ENCODE measurements at regions not wholly inside any gene's neighbourhood (a gene's known extent, or its start where the extent isn't known, plus 50 kb on each side); places are given as distances from the start of the nearest gene placed in this dataset.

- H3K27me3 ChIP-seq (ENCODE audit: insufficient read depth, low read length) = no peaks in the 10 kb centered on the region
- H3K4me3 ChIP-seq (ENCODE audit: low read length) = no peak overlapping the region
- no peak overlapping the region for H3K9ac ChIP-seq (ENCODE audit: low read depth, low read length)
- H3K27ac ChIP-seq (ENCODE audit: low read length) = no peak overlapping the region
- no peaks in the 10 kb centered on the region for H3K36me3 ChIP-seq (ENCODE audit: insufficient read depth, low read depth, low read length)
- H3K4me1 ChIP-seq (ENCODE audit: insufficient read depth, low read length) = no peaks in the 10 kb centered on the region
- no peaks in the 10 kb centered on the region; the same call in 1 of the 2 replicates for H3K9me3 ChIP-seq (ENCODE audit: insufficient read depth, low read depth, low read length)
These were observed 271.4 kb downstream of the PTTG2 start for GRCh38 chr4:38231626-38232025.

GRCh38 chr4:38232741-38233140 lies 272.5 kb downstream of the PTTG2 start:
- H3K9me3 ChIP-seq (ENCODE audit: insufficient read depth, low read depth, low read length) = no peaks in the 10 kb centered on the region; the same call in 1 of the 2 replicates
- no peaks in the 10 kb centered on the region for H3K27me3 ChIP-seq (ENCODE audit: insufficient read depth, low read length)
- no peak overlapping the region for H3K27ac ChIP-seq (ENCODE audit: low read length)
- H3K4me3 ChIP-seq (ENCODE audit: low read length) = no peak overlapping the region
- H3K4me1 ChIP-seq (ENCODE audit: insufficient read depth, low read length) = no peaks in the 10 kb centered on the region
- no peak overlapping the region for H3K9ac ChIP-seq (ENCODE audit: low read depth, low read length)
- no peaks in the 10 kb centered on the region for H3K36me3 ChIP-seq (ENCODE audit: insufficient read depth, low read depth, low read length)

- H3K9me3 ChIP-seq (ENCODE audit: insufficient read depth, low read depth, low read length) = no peaks in the 10 kb centered on the region; the same call in 1 of the 2 replicates
- no peaks in the 10 kb centered on the region for H3K36me3 ChIP-seq (ENCODE audit: insufficient read depth, low read depth, low read length)
- no peaks in the 10 kb centered on the region for H3K4me1 ChIP-seq (ENCODE audit: insufficient read depth, low read length)
- no peaks in the 10 kb centered on the region for H3K27me3 ChIP-seq (ENCODE audit: insufficient read depth, low read length)
- H3K4me3 ChIP-seq (ENCODE audit: low read length) = no peak overlapping the region
- no peak overlapping the region for H3K27ac ChIP-seq (ENCODE audit: low read length)
- no peak overlapping the region for H3K9ac ChIP-seq (ENCODE audit: low read depth, low read length)
These were observed 273.7 kb downstream of the PTTG2 start for GRCh38 chr4:38233727-38234480.

GRCh38 chr4:38235354-38235753 lies 275.2 kb downstream of the PTTG2 start:
- no peaks in the 10 kb centered on the region for H3K36me3 ChIP-seq (ENCODE audit: insufficient read depth, low read depth, low read length)
- no peak overlapping the region for H3K4me3 ChIP-seq (ENCODE audit: low read length)
- H3K27ac ChIP-seq (ENCODE audit: low read length) = no peak overlapping the region
- no peaks in the 10 kb centered on the region for H3K4me1 ChIP-seq (ENCODE audit: insufficient read depth, low read length)
- H3K9me3 ChIP-seq (ENCODE audit: insufficient read depth, low read depth, low read length) = no peaks in the 10 kb centered on the region; the same call in 1 of the 2 replicates
- no peaks in the 10 kb centered on the region for H3K27me3 ChIP-seq (ENCODE audit: insufficient read depth, low read length)
- H3K9ac ChIP-seq (ENCODE audit: low read depth, low read length) = no peak overlapping the region

- Histone ChIP-seq H3K27ac (ENCODE audit: low read length) (no peak overlapping the region), H3K4me1 (ENCODE audit: insufficient read depth, low read length) (no peaks in the 10 kb centered on the region)
These were observed 275.8 kb downstream of the PTTG2 start for GRCh38 chr4:38236003-38236402.

GRCh38 chr4:38236503-38236902 lies 276.3 kb downstream of the PTTG2 start:
- no peaks in the 10 kb centered on the region; the same call in 1 of the 2 replicates for H3K9me3 ChIP-seq (ENCODE audit: insufficient read depth, low read depth, low read length)
- H3K4me3 ChIP-seq (ENCODE audit: low read length) = no peak overlapping the region
- no peaks in the 10 kb centered on the region for H3K27me3 ChIP-seq (ENCODE audit: insufficient read depth, low read length)
- no peaks in the 10 kb centered on the region for H3K4me1 ChIP-seq (ENCODE audit: insufficient read depth, low read length)
- no peaks in the 10 kb centered on the region for H3K36me3 ChIP-seq (ENCODE audit: insufficient read depth, low read depth, low read length)
- H3K27ac ChIP-seq (ENCODE audit: low read length) = no peak overlapping the region
- H3K9ac ChIP-seq (ENCODE audit: low read depth, low read length) = no peak overlapping the region

More at GRCh38 chr4:38236003-38236402, 275.8 kb downstream of the PTTG2 start:
- Histone ChIP-seq H3K27me3 (ENCODE audit: insufficient read depth, low read length) (no peaks in the 10 kb centered on the region), H3K4me3 (ENCODE audit: low read length) (no peak overlapping the region), H3K9me3 (ENCODE audit: insufficient read depth, low read depth, low read length) (no peaks in the 10 kb centered on the region; the same call in 1 of the 2 replicates), H3K36me3 (ENCODE audit: insufficient read depth, low read depth, low read length) (no peaks in the 10 kb centered on the region), H3K9ac (ENCODE audit: low read depth, low read length) (no peak overlapping the region)

- Histone ChIP-seq H3K36me3 (ENCODE audit: insufficient read depth, low read depth, low read length) (no peaks in the 10 kb centered on the region), H3K9me3 (ENCODE audit: insufficient read depth, low read depth, low read length) (no peaks in the 10 kb centered on the region; the same call in 1 of the 2 replicates), H3K4me3 (ENCODE audit: low read length) (no peak overlapping the region), H3K27ac (ENCODE audit: low read length) (no peak overlapping the region), H3K9ac (ENCODE audit: low read depth, low read length) (no peak overlapping the region), H3K27me3 (ENCODE audit: insufficient read depth, low read length) (no peaks in the 10 kb centered on the region), H3K4me1 (ENCODE audit: insufficient read depth, low read length) (no peaks in the 10 kb centered on the region)
These were observed 276.9 kb downstream of the PTTG2 start for GRCh38 chr4:38237139-38237538.

- H3K27ac ChIP-seq (ENCODE audit: low read length) = no peak overlapping the region
- no peaks in the 10 kb centered on the region for H3K36me3 ChIP-seq (ENCODE audit: insufficient read depth, low read depth, low read length)
- H3K4me1 ChIP-seq (ENCODE audit: insufficient read depth, low read length) = no peaks in the 10 kb centered on the region
- no peaks in the 10 kb centered on the region for H3K9me3 ChIP-seq (ENCODE audit: insufficient read depth, low read depth, low read length)
- no peak overlapping the region for H3K4me3 ChIP-seq (ENCODE audit: low read length)
- H3K9ac ChIP-seq (ENCODE audit: low read depth, low read length) = no peak overlapping the region
- no peaks in the 10 kb centered on the region for H3K27me3 ChIP-seq (ENCODE audit: insufficient read depth, low read length)
These were observed 281.3 kb downstream of the PTTG2 start for GRCh38 chr4:38241541-38241940.

GRCh38 chr4:38242101-38242500 lies 281.9 kb downstream of the PTTG2 start:
- no peaks in the 10 kb centered on the region for H3K9me3 ChIP-seq (ENCODE audit: insufficient read depth, low read depth, low read length)
- no peaks in the 10 kb centered on the region for H3K27me3 ChIP-seq (ENCODE audit: insufficient read depth, low read length)
- no peak overlapping the region for H3K4me3 ChIP-seq (ENCODE audit: low read length)
- H3K27ac ChIP-seq (ENCODE audit: low read length) = no peak overlapping the region
- no peaks in the 10 kb centered on the region for H3K36me3 ChIP-seq (ENCODE audit: insufficient read depth, low read depth, low read length)
- H3K4me1 ChIP-seq (ENCODE audit: insufficient read depth, low read length) = no peaks in the 10 kb centered on the region
- H3K9ac ChIP-seq (ENCODE audit: low read depth, low read length) = no peak overlapping the region

- Histone ChIP-seq H3K9ac (ENCODE audit: low read depth, low read length) (no peak overlapping the region), H3K4me1 (ENCODE audit: insufficient read depth, low read length) (no peaks in the 10 kb centered on the region), H3K9me3 (ENCODE audit: insufficient read depth, low read depth, low read length) (no peaks in the 10 kb centered on the region)
These were observed 282.7 kb downstream of the PTTG2 start for GRCh38 chr4:38242822-38243387.

GRCh38 chr4:38243388-38244053 lies 283.3 kb downstream of the PTTG2 start:
- Histone ChIP-seq H3K27ac (ENCODE audit: low read length) (no peak overlapping the region), H3K9ac (ENCODE audit: low read depth, low read length) (no peak overlapping the region), H3K4me1 (ENCODE audit: insufficient read depth, low read length) (no peaks in the 10 kb centered on the region), H3K9me3 (ENCODE audit: insufficient read depth, low read depth, low read length) (no peaks in the 10 kb centered on the region), H3K27me3 (ENCODE audit: insufficient read depth, low read length) (no peaks in the 10 kb centered on the region), H3K4me3 (ENCODE audit: low read length) (no peak overlapping the region), H3K36me3 (ENCODE audit: insufficient read depth, low read depth, low read length) (no peaks in the 10 kb centered on the region)

More at GRCh38 chr4:38242822-38243387, 282.7 kb downstream of the PTTG2 start:
- no peak overlapping the region for H3K27ac ChIP-seq (ENCODE audit: low read length)
- H3K4me3 ChIP-seq (ENCODE audit: low read length) = no peak overlapping the region
- no peaks in the 10 kb centered on the region for H3K27me3 ChIP-seq (ENCODE audit: insufficient read depth, low read length)
- H3K36me3 ChIP-seq (ENCODE audit: insufficient read depth, low read depth, low read length) = no peaks in the 10 kb centered on the region

GRCh38 chr4:38254825-38255224 lies 294.6 kb downstream of the PTTG2 start:
- no peaks in the 10 kb centered on the region for H3K27me3 ChIP-seq (ENCODE audit: insufficient read depth, low read length)
- H3K9me3 ChIP-seq (ENCODE audit: insufficient read depth, low read depth, low read length) = peaks cover 22% of the 10 kb centered on the region
- no peaks in the 10 kb centered on the region for H3K4me1 ChIP-seq (ENCODE audit: insufficient read depth, low read length)
- H3K4me3 ChIP-seq (ENCODE audit: low read length) = no peak overlapping the region
- H3K36me3 ChIP-seq (ENCODE audit: insufficient read depth, low read depth, low read length) = no peaks in the 10 kb centered on the region
- no peak overlapping the region for H3K9ac ChIP-seq (ENCODE audit: low read depth, low read length)
- H3K27ac ChIP-seq (ENCODE audit: low read length) = no peak overlapping the region

Measured in iPS-20b (cell line).